T-helper 9 cell (primary cell): ENCODE measurements at regions not wholly inside any gene's neighbourhood (a gene's known extent, or its start where the extent isn't known, plus 50 kb on each side); places are given as distances from the start of the nearest gene placed in this dataset.
A peak's percentile ranks its signal among the peaks of the same experiment; 100 is the strongest.
"Not testable (repeated sequence)": the region's sequence is repeated elsewhere in the genome, so short reads cannot be mapped to it uniquely, and the experiment has no call there.

Experiments
- DNase-seq: peaks from one replicate; pipeline ENCODE4 v3.0.0-alpha.2; 2020

- DNase-seq = no peak
Observed at GRCh38 chr5:1748271-1748670, 51.4 kb downstream of the MRPL36 start.

GRCh38 chr5:1747803-1748085, 51.9 kb downstream of the MRPL36 start:
- DNase-seq = no peak

- no peak for DNase-seq
Observed at GRCh38 chr5:1747079-1747802, 52.4 kb downstream of the MRPL36 start.

- DNase-seq = no peak
Observed at GRCh38 chr5:1746371-1747078, 53.1 kb downstream of the MRPL36 start.

- DNase-seq = no peak
Observed at GRCh38 chr5:1745796-1746370, 53.8 kb downstream of the MRPL36 start.

GRCh38 chr5:1745123-1745795, 54.4 kb downstream of the MRPL36 start:
- DNase-seq = no peak

- no peak for DNase-seq
Observed at GRCh38 chr5:1744393-1745122, 55.1 kb downstream of the MRPL36 start.

- DNase-seq = no peak
Observed at GRCh38 chr5:1743769-1744085, 55.9 kb downstream of the MRPL36 start.

GRCh38 chr5:1743061-1743768, 56.4 kb downstream of the MRPL36 start:
- no peak for DNase-seq

- peak; percentile 23 for DNase-seq
Observed at GRCh38 chr5:1737790-1738405, 61.7 kb downstream of the MRPL36 start.

GRCh38 chr5:1736889-1737711, 62.5 kb downstream of the MRPL36 start:
- no peak for DNase-seq

GRCh38 chr5:1736065-1736464, 63.6 kb downstream of the MRPL36 start:
- DNase-seq = no peak

GRCh38 chr5:1735320-1735970, 64.2 kb downstream of the MRPL36 start:
- DNase-seq = no peak

GRCh38 chr5:1734908-1735289, 64.7 kb downstream of the MRPL36 start:
- DNase-seq = no peak

- no peak for DNase-seq
Observed at GRCh38 chr5:1734271-1734907, 65.2 kb downstream of the MRPL36 start.

- DNase-seq = no peak
Observed at GRCh38 chr5:1733369-1733768, 66.3 kb downstream of the MRPL36 start.

- DNase-seq = no peak
Observed at GRCh38 chr5:1732945-1733344, 66.7 kb downstream of the MRPL36 start.

- DNase-seq = no peak
Observed at GRCh38 chr5:1732238-1732941, 67.2 kb downstream of the MRPL36 start.

GRCh38 chr5:1731855-1732237, 67.8 kb downstream of the MRPL36 start:
- DNase-seq = not testable (repeated sequence)
